ENCODE measurements at regions not wholly inside any gene's neighbourhood (a gene's known extent, or its start where the extent isn't known, plus 50 kb on each side); places are given as distances from the start of the nearest gene placed in this dataset.

GRCh38 chr6:135655055-135655454, 157.5 kb upstream of the AHI1 start:
- Histone ChIP-seq H3K4me3 (ENCODE audit: insufficient read length, low read depth) (no peak overlapping the region), H3K36me3 (ENCODE audit: insufficient read depth, insufficient read length, low read length) (no peaks in the 10 kb centered on the region), H3K9me3 (ENCODE audit: insufficient read depth, low read length) (no peaks in the 10 kb centered on the region), H3K4me1 (ENCODE audit: insufficient read depth, insufficient read length) (no peaks in the 10 kb centered on the region), H3K9ac (ENCODE audit: insufficient read length, low read depth) (no peak overlapping the region), H3K27me3 (ENCODE audit: insufficient read depth, insufficient read length) (no peaks in the 10 kb centered on the region)
- TF ChIP-seq ZNF274 (IDR thresholded peaks at IDR 0.05; ENCODE audit: low read depth, low read length) (no peak), SUZ12 (IDR thresholded peaks at IDR 0.05; ENCODE audit: extremely low read depth, insufficient read depth, insufficient read length) (no peak), YY1 (IDR thresholded peaks at IDR 0.05; ENCODE audit: insufficient read depth, insufficient read length) (no peak)
- no peak for DNase-seq (ENCODE audit: low read depth, low spot score)

- H3K9ac ChIP-seq (ENCODE audit: insufficient read length, low read depth), result no peak overlapping the region
- H3K36me3 ChIP-seq (ENCODE audit: insufficient read depth, insufficient read length, low read length), result no peaks in the 10 kb centered on the region
- H3K4me3 ChIP-seq (ENCODE audit: insufficient read length, low read depth), result no peak overlapping the region
- H3K4me1 ChIP-seq (ENCODE audit: insufficient read depth, insufficient read length), result no peaks in the 10 kb centered on the region
- H3K27me3 ChIP-seq (ENCODE audit: insufficient read depth, insufficient read length), result no peaks in the 10 kb centered on the region
- no peaks in the 10 kb centered on the region for H3K9me3 ChIP-seq (ENCODE audit: insufficient read depth, low read length)
- TF ChIP-seq SUZ12 (IDR thresholded peaks at IDR 0.05; ENCODE audit: extremely low read depth, insufficient read depth, insufficient read length) (no peak), YY1 (IDR thresholded peaks at IDR 0.05; ENCODE audit: insufficient read depth, insufficient read length) (no peak), ZNF274 (IDR thresholded peaks at IDR 0.05; ENCODE audit: low read depth, low read length) (no peak)
- no peak for DNase-seq (ENCODE audit: low read depth, low spot score)
Measured at GRCh38 chr6:135657207-135657606, 159.7 kb upstream of the AHI1 start.

GRCh38 chr6:135658481-135658880, 160.9 kb upstream of the AHI1 start:
- TF ChIP-seq ZNF274 (IDR thresholded peaks at IDR 0.05; ENCODE audit: low read depth, low read length), result no peak
- TF ChIP-seq SUZ12 (IDR thresholded peaks at IDR 0.05; ENCODE audit: extremely low read depth, insufficient read depth, insufficient read length), result no peak
- no peak for TF ChIP-seq YY1 (IDR thresholded peaks at IDR 0.05; ENCODE audit: insufficient read depth, insufficient read length)
- no peaks in the 10 kb centered on the region for H3K4me1 ChIP-seq (ENCODE audit: insufficient read depth, insufficient read length)
- H3K4me3 ChIP-seq (ENCODE audit: insufficient read length, low read depth), result no peak overlapping the region
- H3K36me3 ChIP-seq (ENCODE audit: insufficient read depth, insufficient read length, low read length), result no peaks in the 10 kb centered on the region
- no peaks in the 10 kb centered on the region for H3K27me3 ChIP-seq (ENCODE audit: insufficient read depth, insufficient read length)
- DNase-seq (ENCODE audit: low read depth, low spot score), result no peak
- no peak overlapping the region for H3K9ac ChIP-seq (ENCODE audit: insufficient read length, low read depth)
- no peaks in the 10 kb centered on the region for H3K9me3 ChIP-seq (ENCODE audit: insufficient read depth, low read length)

DNA sequence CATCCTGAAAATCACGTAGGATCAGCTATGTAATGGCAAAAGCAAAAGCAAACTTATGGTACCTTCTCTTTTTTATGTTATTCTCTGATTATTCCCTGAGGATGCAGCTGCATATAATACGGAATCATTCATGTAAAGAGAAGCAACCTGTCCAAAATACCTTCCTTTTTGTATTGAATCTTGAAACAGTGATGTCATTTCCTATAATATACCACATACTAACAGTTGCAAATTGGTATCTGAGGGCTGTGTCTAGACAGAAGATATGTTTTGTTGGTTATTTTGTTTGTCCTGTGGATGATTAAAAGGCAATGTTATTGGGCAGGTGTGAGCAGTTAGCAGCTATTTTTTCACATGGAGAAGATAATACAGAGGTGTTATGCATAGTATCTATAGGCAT, 161.4 kb upstream of the AHI1 start:
- no peak for TF ChIP-seq YY1 (IDR thresholded peaks at IDR 0.05; ENCODE audit: insufficient read depth, insufficient read length)
- no peak for TF ChIP-seq SUZ12 (IDR thresholded peaks at IDR 0.05; ENCODE audit: extremely low read depth, insufficient read depth, insufficient read length)
- TF ChIP-seq ZNF274 (IDR thresholded peaks at IDR 0.05; ENCODE audit: low read depth, low read length), result no peak
- H3K9me3 ChIP-seq (ENCODE audit: insufficient read depth, low read length), result no peaks in the 10 kb centered on the region
- H3K9ac ChIP-seq (ENCODE audit: insufficient read length, low read depth), result no peak overlapping the region
- H3K4me1 ChIP-seq (ENCODE audit: insufficient read depth, insufficient read length), result no peaks in the 10 kb centered on the region
- no peak for DNase-seq (ENCODE audit: low read depth, low spot score)
- H3K27me3 ChIP-seq (ENCODE audit: insufficient read depth, insufficient read length), result no peaks in the 10 kb centered on the region
- H3K4me3 ChIP-seq (ENCODE audit: insufficient read length, low read depth), result no peak overlapping the region
- no peaks in the 10 kb centered on the region for H3K36me3 ChIP-seq (ENCODE audit: insufficient read depth, insufficient read length, low read length)

GRCh38 chr6:135664527-135664926, 167.0 kb upstream of the AHI1 start:
- TF ChIP-seq SUZ12 (IDR thresholded peaks at IDR 0.05; ENCODE audit: extremely low read depth, insufficient read depth, insufficient read length) (no peak), ZNF274 (IDR thresholded peaks at IDR 0.05; ENCODE audit: low read depth, low read length) (no peak), YY1 (IDR thresholded peaks at IDR 0.05; ENCODE audit: insufficient read depth, insufficient read length) (no peak)
- Histone ChIP-seq H3K4me3 (ENCODE audit: insufficient read length, low read depth) (no peak overlapping the region), H3K9me3 (ENCODE audit: insufficient read depth, low read length) (no peaks in the 10 kb centered on the region), H3K36me3 (ENCODE audit: insufficient read depth, insufficient read length, low read length) (no peaks in the 10 kb centered on the region), H3K9ac (ENCODE audit: insufficient read length, low read depth) (no peak overlapping the region), H3K4me1 (ENCODE audit: insufficient read depth, insufficient read length) (no peaks in the 10 kb centered on the region), H3K27me3 (ENCODE audit: insufficient read depth, insufficient read length) (no peaks in the 10 kb centered on the region)
- DNase-seq (ENCODE audit: low read depth, low spot score), result no peak

- Histone ChIP-seq H3K9ac (ENCODE audit: insufficient read length, low read depth) (no peak overlapping the region), H3K36me3 (ENCODE audit: insufficient read depth, insufficient read length, low read length) (no peaks in the 10 kb centered on the region), H3K4me3 (ENCODE audit: insufficient read length, low read depth) (no peak overlapping the region), H3K27me3 (ENCODE audit: insufficient read depth, insufficient read length) (no peaks in the 10 kb centered on the region), H3K9me3 (ENCODE audit: insufficient read depth, low read length) (no peaks in the 10 kb centered on the region), H3K4me1 (ENCODE audit: insufficient read depth, insufficient read length) (no peaks in the 10 kb centered on the region)
- TF ChIP-seq YY1 (IDR thresholded peaks at IDR 0.05; ENCODE audit: insufficient read depth, insufficient read length) (no peak), SUZ12 (IDR thresholded peaks at IDR 0.05; ENCODE audit: extremely low read depth, insufficient read depth, insufficient read length) (no peak), ZNF274 (IDR thresholded peaks at IDR 0.05; ENCODE audit: low read depth, low read length) (no peak)
- no peak for DNase-seq (ENCODE audit: low read depth, low spot score)
Measured at GRCh38 chr6:135665935-135666334, 168.4 kb upstream of the AHI1 start.

DNA sequence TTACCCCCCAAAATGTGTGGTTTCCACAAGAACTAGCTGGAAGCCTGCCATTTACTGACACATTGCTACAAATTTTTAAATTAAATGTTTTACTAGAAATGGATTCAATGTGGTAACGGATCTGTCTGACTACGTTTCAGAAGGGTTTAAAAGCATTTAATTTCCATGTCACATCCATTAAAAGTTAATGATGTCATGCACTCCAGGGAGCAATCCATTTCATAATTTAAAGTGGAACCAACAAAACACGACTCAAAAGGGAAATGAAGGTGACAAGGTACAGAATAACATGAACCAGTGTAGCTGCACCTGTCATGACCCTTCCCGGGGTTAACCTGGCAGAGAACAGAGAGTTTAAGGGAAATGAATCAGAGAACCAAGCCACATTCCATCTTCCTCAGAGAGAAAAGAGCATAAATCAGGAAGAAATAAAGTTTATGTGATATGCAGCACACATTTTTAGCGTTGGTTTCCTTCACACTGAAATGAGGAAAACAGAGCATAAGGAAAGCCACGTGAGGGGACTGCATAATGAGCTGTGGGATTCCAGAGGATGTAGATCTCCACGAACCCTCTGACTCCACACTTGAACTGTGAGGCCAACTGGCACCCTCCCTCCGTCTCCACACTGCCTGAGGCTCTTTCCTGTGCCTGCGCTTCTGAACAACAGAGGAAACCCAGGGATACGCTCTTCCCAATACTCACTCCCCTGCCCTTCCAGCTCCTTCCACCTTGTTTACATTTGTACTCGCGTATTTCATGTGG, 170.3 kb upstream of the AHI1 start:
- Histone ChIP-seq H3K4me1 (ENCODE audit: insufficient read depth, insufficient read length) (no peaks in the 10 kb centered on the region), H3K36me3 (ENCODE audit: insufficient read depth, insufficient read length, low read length) (no peaks in the 10 kb centered on the region), H3K27me3 (ENCODE audit: insufficient read depth, insufficient read length) (no peaks in the 10 kb centered on the region), H3K9ac (ENCODE audit: insufficient read length, low read depth) (no peak overlapping the region), H3K4me3 (ENCODE audit: insufficient read length, low read depth) (no peak overlapping the region), H3K9me3 (ENCODE audit: insufficient read depth, low read length) (peaks cover 7% of the 10 kb centered on the region; the same call in 1 of the 2 replicates)
- no peak for DNase-seq (ENCODE audit: low read depth, low spot score)
- no peak for TF ChIP-seq YY1 (IDR thresholded peaks at IDR 0.05; ENCODE audit: insufficient read depth, insufficient read length)
- TF ChIP-seq SUZ12 (IDR thresholded peaks at IDR 0.05; ENCODE audit: extremely low read depth, insufficient read depth, insufficient read length), result no peak
- no peak for TF ChIP-seq ZNF274 (IDR thresholded peaks at IDR 0.05; ENCODE audit: low read depth, low read length)
